G401 (cell line): ENCODE measurements at regions not wholly inside any gene's neighbourhood (a gene's known extent, or its start where the extent isn't known, plus 50 kb on each side); places are given as distances from the start of the nearest gene placed in this dataset.
"Not testable (repeated sequence)": the region's sequence is repeated elsewhere in the genome, so short reads cannot be mapped to it uniquely, and the experiment has no call there.

Experiments
- DNase-seq: peaks from one replicate; pipeline ENCODE4 v3.0.0-alpha.2; 2015; ENCODE audit warnings: low spot score
- in situ Hi-C: cut with HindIII; loops from 2 replicates; pipeline ENCODE4 v1.10.0; 2016; ENCODE audit warnings: low sequenced_read_pairs, mixed read lengths

- in situ Hi-C loops: no loop called here
- no peak for DNase-seq
These were observed 61.0 kb upstream of the SERPINE2 start for GRCh38 chr2:224099861-224100643.

GRCh38 chr2:224098481-224099230 lies 59.6 kb upstream of the SERPINE2 start:
- in situ Hi-C loops: no loop called here
- DNase-seq: no peak

DNA sequence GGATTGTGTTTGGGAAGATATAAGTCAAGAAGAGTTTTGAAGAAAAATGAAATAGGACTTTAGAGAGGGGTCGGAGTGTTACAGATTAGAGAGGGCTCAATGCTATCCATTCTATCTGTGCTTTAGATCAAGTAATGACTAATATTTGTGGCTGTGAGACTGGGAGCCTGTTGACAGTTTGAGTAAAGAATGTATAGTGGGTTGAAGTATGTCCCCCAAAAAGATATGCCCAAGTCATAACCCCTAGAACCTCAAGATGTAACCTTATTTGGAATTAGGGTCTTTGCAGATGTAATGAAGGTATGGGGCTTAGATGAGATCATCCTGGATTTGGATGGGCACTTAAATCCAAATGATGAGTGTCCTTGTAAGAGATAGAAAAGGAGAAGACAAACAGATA lies 55.3 kb upstream of the SERPINE2 start:
- in situ Hi-C loops: no loop called here
- DNase-seq: no peak

DNA sequence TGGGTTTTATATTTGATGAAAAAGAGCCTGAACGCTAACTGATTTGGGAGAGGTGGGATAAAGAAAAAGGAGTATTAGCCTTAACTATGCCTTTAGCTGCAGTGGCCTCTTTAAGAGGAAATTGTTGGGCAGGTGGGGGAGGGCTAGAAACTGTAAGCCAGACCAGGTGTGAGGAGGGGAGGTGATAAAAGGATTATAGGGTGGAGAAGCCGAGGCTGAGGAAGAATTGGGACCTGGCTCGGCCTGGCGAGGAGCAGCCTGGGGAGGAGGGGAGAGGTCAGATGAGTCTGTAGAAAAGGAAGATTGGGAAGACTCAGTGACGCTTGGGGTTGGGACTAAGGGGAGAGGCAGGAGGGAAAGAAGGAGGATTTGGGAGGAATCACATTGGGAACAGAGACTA lies 52.6 kb upstream of the SERPINE2 start:
- in situ Hi-C loops, DNase-seq: not testable (repeated sequence)

GRCh38 chr2:224089606-224090005 lies 50.5 kb upstream of the SERPINE2 start:
- in situ Hi-C loops, DNase-seq: not testable (repeated sequence)
